HG03571 (cell line): ENCODE measurements at regions not wholly inside any gene's neighbourhood (a gene's known extent, or its start where the extent isn't known, plus 50 kb on each side); places are given as distances from the start of the nearest gene placed in this dataset.

Source experiments
- ATAC-seq: cut with Tn5 transposase; IDR thresholded peaks from one replicate; pipeline ENCODE4 v1.9.1; 2021; ENCODE audit not compliant: unreplicated experiment

GRCh38 chr18:73656691-73657090 lies 490.9 kb downstream of the FBXO15 start:
- no peak for ATAC-seq

- no peak for ATAC-seq
Observed at GRCh38 chr18:73653827-73654226, 493.8 kb downstream of the FBXO15 start.

GRCh38 chr18:73653251-73653650 lies 494.4 kb downstream of the FBXO15 start:
- ATAC-seq = no peak

- ATAC-seq = no peak
Observed at GRCh38 chr18:73647391-73647790, 500.2 kb downstream of the FBXO15 start.

GRCh38 chr18:73646772-73647171 lies 500.9 kb downstream of the FBXO15 start:
- no peak for ATAC-seq

- ATAC-seq = no peak
Observed at GRCh38 chr18:73646196-73646595, 501.4 kb downstream of the FBXO15 start.

GRCh38 chr18:73645160-73645715 lies 502.4 kb downstream of the FBXO15 start:
- ATAC-seq = no peak

- ATAC-seq = no peak
Observed at GRCh38 chr18:73639788-73640187, 507.8 kb downstream of the FBXO15 start.

- ATAC-seq = no peak
Observed at GRCh38 chr18:73638709-73639108, 508.9 kb downstream of the FBXO15 start.

GRCh38 chr18:73636355-73636754 lies 511.3 kb downstream of the FBXO15 start:
- ATAC-seq = no peak

GRCh38 chr18:73626859-73627258 lies 520.8 kb downstream of the FBXO15 start:
- ATAC-seq = no peak

GRCh38 chr18:73626221-73626620 lies 521.4 kb downstream of the FBXO15 start:
- no peak for ATAC-seq

GRCh38 chr18:73621091-73621490 lies 526.5 kb downstream of the FBXO15 start:
- ATAC-seq = no peak

- ATAC-seq = no peak
Observed at GRCh38 chr18:73617981-73618380, 529.7 kb downstream of the FBXO15 start.

GRCh38 chr18:73615506-73615905 lies 532.1 kb downstream of the FBXO15 start:
- ATAC-seq = no peak

- no peak for ATAC-seq
Observed at GRCh38 chr18:73614812-73615211, 532.8 kb downstream of the FBXO15 start.

GRCh38 chr18:73613706-73614340 lies 533.8 kb downstream of the FBXO15 start:
- ATAC-seq = no peak

- ATAC-seq = no peak
Observed at GRCh38 chr18:73597832-73598615, 549.6 kb downstream of the FBXO15 start.

GRCh38 chr18:73594749-73595148 lies 552.9 kb downstream of the FBXO15 start:
- ATAC-seq = no peak

GRCh38 chr18:73593207-73593606 lies 554.4 kb downstream of the FBXO15 start:
- no peak for ATAC-seq

GRCh38 chr18:73590950-73591349 lies 556.7 kb downstream of the FBXO15 start:
- no peak for ATAC-seq

GRCh38 chr18:73579698-73580097 lies 567.9 kb downstream of the FBXO15 start:
- no peak for ATAC-seq
